HG03159 (cell line): ENCODE measurements at regions not wholly inside any gene's neighbourhood (a gene's known extent, or its start where the extent isn't known, plus 50 kb on each side); places are given as distances from the start of the nearest gene placed in this dataset.
"Not testable (repeated sequence)": the region's sequence is repeated elsewhere in the genome, so short reads cannot be mapped to it uniquely, and the experiment has no call there.

Experiments
- ATAC-seq: cut with Tn5 transposase; IDR thresholded peaks from one replicate; pipeline ENCODE4 v1.9.1; 2021; ENCODE audit warnings: mild to moderate bottlenecking, moderate library complexity; ENCODE audit not compliant: unreplicated experiment

GRCh38 chr4:4026708-4027107, 200.0 kb downstream of the OTOP1 start:
- ATAC-seq: not testable (repeated sequence)

GRCh38 chr4:4028752-4029151, 198.0 kb downstream of the OTOP1 start:
- not testable (repeated sequence) for ATAC-seq

GRCh38 chr4:4030509-4030908, 196.2 kb downstream of the OTOP1 start:
- ATAC-seq: not testable (repeated sequence)

- not testable (repeated sequence) for ATAC-seq
Measured at GRCh38 chr4:4031446-4032135, 195.1 kb downstream of the OTOP1 start.

- not testable (repeated sequence) for ATAC-seq
Measured at GRCh38 chr4:4032364-4032763, 194.4 kb downstream of the OTOP1 start.

GRCh38 chr4:4032801-4033605, 193.7 kb downstream of the OTOP1 start:
- not testable (repeated sequence) for ATAC-seq

- not testable (repeated sequence) for ATAC-seq
Measured at GRCh38 chr4:4037399-4038138, 189.2 kb downstream of the OTOP1 start.

GRCh38 chr4:4045823-4046222, 180.9 kb downstream of the OTOP1 start:
- ATAC-seq: not testable (repeated sequence)

GRCh38 chr4:4046686-4047085, 180.0 kb downstream of the OTOP1 start:
- ATAC-seq: not testable (repeated sequence)

GRCh38 chr4:4047202-4047601, 179.5 kb downstream of the OTOP1 start:
- not testable (repeated sequence) for ATAC-seq

GRCh38 chr4:4048227-4048626, 178.5 kb downstream of the OTOP1 start:
- ATAC-seq: not testable (repeated sequence)

GRCh38 chr4:4050781-4051180, 175.9 kb downstream of the OTOP1 start:
- ATAC-seq: not testable (repeated sequence)

GRCh38 chr4:4052933-4053332, 173.8 kb downstream of the OTOP1 start:
- ATAC-seq: not testable (repeated sequence)

GRCh38 chr4:4057226-4057625, 169.5 kb downstream of the OTOP1 start:
- not testable (repeated sequence) for ATAC-seq

- ATAC-seq: not testable (repeated sequence)
Measured at GRCh38 chr4:4084171-4084570, 142.6 kb downstream of the OTOP1 start.

GRCh38 chr4:4089716-4090419, 136.9 kb downstream of the OTOP1 start:
- ATAC-seq: not testable (repeated sequence)

- ATAC-seq: not testable (repeated sequence)
Measured at GRCh38 chr4:4090720-4091119, 136.0 kb downstream of the OTOP1 start.

GRCh38 chr4:4092159-4092558, 134.6 kb downstream of the OTOP1 start:
- ATAC-seq: not testable (repeated sequence)

GRCh38 chr4:4099610-4100009, 127.1 kb downstream of the OTOP1 start:
- not testable (repeated sequence) for ATAC-seq

GRCh38 chr4:4106923-4107322, 119.8 kb downstream of the OTOP1 start:
- ATAC-seq: not testable (repeated sequence)
